DMS79 treated with DMSO at 0.1 percent for 48 hours (cell line): ENCODE measurements at regions not wholly inside any gene's neighbourhood (a gene's known extent, or its start where the extent isn't known, plus 50 kb on each side); places are given as distances from the start of the nearest gene placed in this dataset.
"Not testable (repeated sequence)": the region's sequence is repeated elsewhere in the genome, so short reads cannot be mapped to it uniquely, and the experiment has no call there.

Source experiments
- DNase-seq: peaks from one replicate; lab custom pipeline; 2025; lab: John Stamatoyannopoulos, UW

DNA sequence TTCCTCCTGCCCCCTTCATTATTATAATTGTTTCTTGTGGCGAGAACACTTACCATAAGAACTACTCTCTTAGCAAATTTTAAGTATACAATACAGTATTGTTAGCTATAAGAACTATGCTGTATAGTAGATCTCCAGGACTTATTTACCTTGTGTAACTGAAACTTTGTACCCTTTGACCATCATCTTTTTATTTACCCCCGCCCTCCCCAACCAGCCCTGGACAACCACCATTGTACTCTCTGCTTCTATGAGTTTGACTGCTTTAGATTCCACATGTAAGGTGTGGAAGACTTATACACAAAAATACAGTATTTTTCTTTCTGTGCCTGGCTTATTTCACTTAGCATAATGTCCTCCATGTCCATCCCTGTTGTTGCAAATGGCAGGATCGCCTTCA lies 161.1 kb downstream of the PHF8 start:
- DNase-seq, result no peak

- DNase-seq, result peak; percentile 1
These were observed 161.9 kb downstream of the PHF8 start for GRCh38 chrX:53882331-53882730.

DNA sequence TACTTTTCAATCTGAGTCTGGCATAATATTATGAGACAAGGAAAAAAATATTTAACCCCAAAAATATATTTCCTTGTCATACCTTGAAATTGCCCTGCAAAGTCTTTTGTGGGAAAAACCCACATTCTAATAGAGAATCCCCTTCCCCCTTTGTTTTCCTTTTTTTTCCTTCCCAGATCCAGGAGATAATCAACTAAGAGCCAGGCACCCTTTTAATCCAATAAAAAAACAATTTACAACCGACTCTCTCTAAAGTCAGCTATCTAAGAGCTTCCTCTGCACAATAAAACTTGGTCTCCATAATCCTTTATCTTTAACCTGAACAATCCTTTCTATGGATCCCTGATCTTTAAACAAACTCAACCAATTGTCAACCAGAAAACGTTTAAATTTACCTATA lies 163.5 kb downstream of the PHF8 start:
- DNase-seq, result not testable (repeated sequence)

DNA sequence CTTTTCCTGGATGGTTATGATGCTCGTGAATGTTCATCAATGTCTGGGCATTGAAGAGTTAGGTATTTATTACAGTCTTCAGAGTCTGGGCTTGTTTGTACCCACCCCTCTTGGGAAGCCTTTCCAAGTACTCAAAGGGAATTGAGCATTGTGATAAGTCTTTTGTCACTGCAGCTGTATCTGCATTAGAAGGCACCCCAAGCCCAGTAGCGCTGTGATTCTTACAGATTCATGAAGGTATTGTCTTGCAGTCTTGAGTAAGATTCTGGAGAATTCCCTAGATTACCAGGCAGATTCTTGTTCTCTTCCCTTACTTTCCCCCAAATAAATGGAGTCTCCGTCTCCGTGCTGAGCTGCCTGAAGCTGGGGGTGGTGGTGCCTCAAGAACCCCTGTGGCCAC lies 173.4 kb upstream of the HUWE1 start:
- DNase-seq, result no peak

DNA sequence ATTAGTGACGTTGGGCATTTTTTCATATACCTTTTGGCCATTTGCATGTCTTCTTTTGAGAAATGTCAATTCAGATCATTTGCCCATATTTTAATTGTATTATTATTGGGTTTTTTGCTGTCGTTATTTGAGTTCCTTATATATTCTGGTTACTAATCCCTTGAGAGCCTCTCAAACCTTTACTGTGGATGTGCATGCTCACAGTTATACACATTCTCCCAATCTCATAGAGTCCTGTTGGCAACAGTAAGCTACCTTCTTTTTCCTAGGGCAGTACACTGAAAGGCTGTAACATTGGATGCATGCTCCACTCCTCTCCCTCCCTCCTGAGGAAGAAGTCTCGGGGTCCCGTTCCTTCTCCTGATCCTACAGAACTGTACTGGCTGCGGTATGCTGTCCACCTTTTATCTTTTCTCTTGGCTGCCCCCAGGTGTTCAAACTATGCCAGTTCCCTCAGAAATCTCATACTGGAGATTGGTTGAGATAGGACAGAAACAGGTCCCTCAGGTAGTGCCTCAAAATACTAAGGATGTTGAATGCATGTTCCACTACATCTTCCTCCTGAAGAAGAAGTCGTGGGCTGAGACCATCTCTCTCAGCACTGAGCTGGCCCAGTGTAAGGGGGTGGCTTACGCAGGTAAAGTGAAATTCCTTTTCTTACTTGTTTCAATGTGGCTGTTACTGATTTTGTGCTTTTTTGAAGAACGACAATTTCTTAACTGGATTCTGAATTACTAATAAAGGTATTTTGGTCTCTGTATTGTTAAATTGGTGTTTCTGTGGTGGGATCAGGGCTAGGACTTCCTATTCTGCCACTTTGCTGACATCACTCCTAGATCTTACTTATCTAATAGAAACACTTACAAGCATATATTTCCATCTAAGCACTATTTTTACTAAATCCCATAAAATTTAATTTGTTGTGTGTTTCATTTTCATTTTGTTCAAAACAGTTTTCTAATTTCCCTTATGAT lies 145.4 kb upstream of the HUWE1 start:
- DNase-seq, result no peak

DNA sequence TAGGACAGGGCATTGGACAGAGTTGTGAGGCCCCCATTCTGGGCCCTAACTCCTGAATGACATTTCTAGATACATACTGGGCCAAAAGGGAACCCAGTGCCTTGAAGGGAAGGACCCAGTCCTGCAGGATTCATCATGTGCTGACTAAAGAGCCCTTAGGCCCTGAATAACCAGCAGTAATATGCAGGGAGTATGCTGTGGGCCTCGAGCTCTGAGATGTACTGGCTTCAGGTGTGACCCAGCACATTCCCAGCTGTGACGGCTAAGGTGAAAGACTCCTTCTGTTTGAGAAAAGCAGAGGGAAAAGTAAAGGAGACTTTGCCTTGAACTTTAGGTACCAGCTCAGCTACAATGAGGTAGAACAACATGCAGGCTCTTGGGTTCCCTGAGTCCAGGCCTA lies 138.2 kb upstream of the HUWE1 start:
- no peak for DNase-seq

- not testable (repeated sequence) for DNase-seq
These were observed 131.6 kb upstream of the HUWE1 start for GRCh38 chrX:53818115-53818514.

- DNase-seq, result no peak
These were observed 131.0 kb upstream of the HUWE1 start for GRCh38 chrX:53817548-53817947.

DNA sequence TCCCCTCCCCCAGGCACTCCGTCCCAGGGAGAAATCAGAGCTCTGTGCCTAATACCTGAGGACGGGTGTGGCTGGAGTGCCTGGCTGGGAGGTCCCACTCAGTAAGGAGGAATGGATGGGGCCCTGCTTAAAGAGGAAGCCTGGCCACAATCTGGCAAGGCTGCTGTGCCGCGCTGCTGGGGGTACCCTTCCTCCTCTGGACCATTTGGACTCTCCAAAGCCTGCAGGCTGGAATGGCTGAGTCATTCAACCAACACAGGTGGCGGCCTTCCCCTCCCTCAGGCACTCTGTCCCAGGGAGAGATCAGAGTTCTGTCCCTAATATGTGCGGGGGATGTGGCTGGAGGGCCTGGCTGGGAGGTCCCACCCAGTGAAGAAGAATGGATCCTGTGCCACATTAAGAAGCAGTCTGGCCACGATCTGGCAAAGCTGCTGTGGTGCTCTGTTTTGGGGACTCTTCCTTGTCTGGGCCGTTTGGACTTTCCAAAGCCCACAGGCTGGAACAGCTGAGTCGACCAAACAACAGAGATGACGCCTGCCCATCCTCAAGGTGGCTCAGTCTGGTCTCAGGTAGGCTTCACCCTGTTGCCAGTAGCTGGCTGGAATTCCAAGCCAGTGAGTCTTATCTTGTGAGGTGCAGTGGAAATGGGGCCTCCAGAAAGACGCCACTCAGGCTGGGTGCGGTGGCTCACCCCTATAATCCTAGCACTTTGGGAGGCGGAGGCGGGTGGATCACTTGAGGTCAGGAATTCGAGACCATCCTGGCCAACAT lies 127.3 kb upstream of the HUWE1 start:
- no peak for DNase-seq

- DNase-seq, result no peak
These were observed 111.8 kb upstream of the HUWE1 start for GRCh38 chrX:53798281-53798680.

- no peak for DNase-seq
These were observed 109.1 kb upstream of the HUWE1 start for GRCh38 chrX:53795576-53795975.

- DNase-seq, result no peak
These were observed 107.7 kb upstream of the HUWE1 start for GRCh38 chrX:53794181-53794580.

- no peak for DNase-seq
These were observed 82.3 kb upstream of the HUWE1 start for GRCh38 chrX:53768865-53769264.

- no peak for DNase-seq
These were observed 81.9 kb upstream of the HUWE1 start for GRCh38 chrX:53768451-53768850.

GRCh38 chrX:53767544-53767943 lies 81.0 kb upstream of the HUWE1 start:
- no peak for DNase-seq

- not testable (repeated sequence) for DNase-seq
These were observed 70.7 kb upstream of the HUWE1 start for GRCh38 chrX:53757181-53757580.

DNA sequence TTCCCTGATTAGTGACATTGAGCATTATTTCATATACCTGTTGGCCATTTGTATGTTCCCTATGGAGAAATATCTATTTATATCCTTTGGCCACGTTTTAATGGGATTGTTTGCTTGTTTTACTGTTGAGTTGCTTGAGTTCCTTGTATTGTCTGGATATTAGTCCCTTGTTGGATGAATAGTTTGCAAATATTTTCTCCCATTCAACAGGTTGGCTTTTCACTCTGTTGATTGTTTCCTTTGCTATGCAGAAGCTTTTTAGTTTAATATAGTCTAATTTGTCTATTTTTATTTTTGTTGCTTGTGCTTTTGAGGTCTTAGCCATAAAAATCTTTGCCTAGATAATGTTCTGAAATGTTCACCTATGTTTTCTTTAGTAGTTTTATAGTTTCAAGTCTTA lies 60.2 kb upstream of the HUWE1 start:
- DNase-seq, result no peak

DNA sequence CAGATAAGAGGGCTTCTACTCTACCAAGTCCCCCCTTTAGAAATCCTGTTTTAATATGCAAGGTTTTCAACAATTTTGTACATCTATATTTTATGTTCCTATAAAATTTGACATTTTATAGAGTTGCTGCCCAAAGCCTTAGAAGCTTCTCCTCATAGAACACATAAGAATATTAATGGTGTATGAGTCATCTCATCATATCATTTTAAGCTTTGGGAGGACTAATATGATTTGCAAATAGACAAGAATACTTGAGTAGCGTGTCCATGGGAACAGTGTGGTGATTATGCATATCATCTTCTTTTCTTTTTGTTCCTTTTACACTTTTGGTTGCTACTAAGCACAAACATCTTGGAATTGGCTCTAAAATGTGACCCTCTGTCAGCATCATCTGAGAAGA lies 56.7 kb upstream of the HUWE1 start:
- DNase-seq, result no peak

DNA sequence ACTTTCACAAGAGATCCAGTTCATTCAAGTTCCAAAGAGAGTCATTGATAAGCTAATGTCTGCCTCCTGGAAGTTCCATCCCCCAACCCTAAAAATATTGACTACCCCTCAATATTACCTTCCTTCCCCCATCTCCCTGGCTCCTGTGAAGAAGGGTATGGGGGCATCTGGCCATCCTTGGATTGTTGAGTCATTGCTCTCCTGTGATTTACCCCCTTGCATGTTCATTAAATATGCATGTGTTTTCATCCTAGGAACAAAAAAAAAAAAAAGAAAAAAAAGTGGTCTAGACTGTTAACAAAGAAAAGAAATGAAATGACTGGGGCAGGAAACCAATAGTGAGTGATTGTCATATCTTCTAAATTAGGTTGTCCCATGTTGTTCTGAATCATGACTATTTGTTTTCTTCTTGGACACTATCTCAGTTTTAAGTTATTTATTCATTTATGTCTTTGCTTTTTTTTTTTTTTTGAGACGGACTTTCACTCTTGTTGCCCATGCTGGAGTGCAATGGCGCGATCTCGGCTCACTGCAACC lies 51.9 kb upstream of the HUWE1 start:
- DNase-seq, result no peak
